ENCODE measurements at regions not wholly inside any gene's neighbourhood (a gene's known extent, or its start where the extent isn't known, plus 50 kb on each side); places are given as distances from the start of the nearest gene placed in this dataset.

- TF ChIP-seq ZBTB40 (IDR thresholded peaks at IDR 0.05) = no peak
- TF ChIP-seq ZBTB40 (CRISPR knock-in tag; IDR thresholded peaks at IDR 0.05) = no peak
- TF ChIP-seq CREB1 (IDR thresholded peaks at IDR 0.05) = no peak
- no peak for TF ChIP-seq CREB1 (CRISPR knock-in tag; IDR thresholded peaks at IDR 0.05)
- no peak for TF ChIP-seq GATAD2A (IDR thresholded peaks at IDR 0.05)
- no peak for TF ChIP-seq PCBP2 (IDR thresholded peaks at IDR 0.05; ENCODE audit: low read depth, low read length, poor library complexity, severe bottlenecking)
- no peak for TF ChIP-seq ZNF263 (CRISPR knock-in tag; IDR thresholded peaks at IDR 0.05; ENCODE audit: borderline replicate concordance)
- TF ChIP-seq SOX6 (IDR thresholded peaks at IDR 0.05) = no peak
- TF ChIP-seq, protein P1, sequence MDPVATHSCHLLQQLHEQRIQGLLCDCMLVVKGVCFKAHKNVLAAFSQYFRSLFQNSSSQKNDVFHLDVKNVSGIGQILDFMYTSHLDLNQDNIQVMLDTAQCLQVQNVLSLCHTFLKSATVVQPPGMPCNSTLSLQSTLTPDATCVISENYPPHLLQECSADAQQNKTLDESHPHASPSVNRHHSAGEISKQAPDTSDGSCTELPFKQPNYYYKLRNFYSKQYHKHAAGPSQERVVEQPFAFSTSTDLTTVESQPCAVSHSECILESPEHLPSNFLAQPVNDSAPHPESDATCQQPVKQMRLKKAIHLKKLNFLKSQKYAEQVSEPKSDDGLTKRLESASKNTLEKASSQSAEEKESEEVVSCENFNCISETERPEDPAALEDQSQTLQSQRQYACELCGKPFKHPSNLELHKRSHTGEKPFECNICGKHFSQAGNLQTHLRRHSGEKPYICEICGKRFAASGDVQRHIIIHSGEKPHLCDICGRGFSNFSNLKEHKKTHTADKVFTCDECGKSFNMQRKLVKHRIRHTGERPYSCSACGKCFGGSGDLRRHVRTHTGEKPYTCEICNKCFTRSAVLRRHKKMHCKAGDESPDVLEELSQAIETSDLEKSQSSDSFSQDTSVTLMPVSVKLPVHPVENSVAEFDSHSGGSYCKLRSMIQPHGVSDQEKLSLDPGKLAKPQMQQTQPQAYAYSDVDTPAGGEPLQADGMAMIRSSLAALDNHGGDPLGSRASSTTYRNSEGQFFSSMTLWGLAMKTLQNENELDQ (CRISPR knock-in tag; IDR thresholded peaks at IDR 0.05; ENCODE audit: borderline replicate concordance) = no peak
- no peak for TF ChIP-seq ERF (CRISPR knock-in tag; IDR thresholded peaks at IDR 0.05)
- TF ChIP-seq CHD1 (IDR thresholded peaks at IDR 0.05; ENCODE audit: low read length) = no peak
These were observed 103.2 kb downstream of the SLC25A47 start (continued) for GRCh38 chr14:100426314-100426713.
